ENCODE measurements at regions not wholly inside any gene's neighbourhood (a gene's known extent, or its start where the extent isn't known, plus 50 kb on each side); places are given as distances from the start of the nearest gene placed in this dataset.

DNA sequence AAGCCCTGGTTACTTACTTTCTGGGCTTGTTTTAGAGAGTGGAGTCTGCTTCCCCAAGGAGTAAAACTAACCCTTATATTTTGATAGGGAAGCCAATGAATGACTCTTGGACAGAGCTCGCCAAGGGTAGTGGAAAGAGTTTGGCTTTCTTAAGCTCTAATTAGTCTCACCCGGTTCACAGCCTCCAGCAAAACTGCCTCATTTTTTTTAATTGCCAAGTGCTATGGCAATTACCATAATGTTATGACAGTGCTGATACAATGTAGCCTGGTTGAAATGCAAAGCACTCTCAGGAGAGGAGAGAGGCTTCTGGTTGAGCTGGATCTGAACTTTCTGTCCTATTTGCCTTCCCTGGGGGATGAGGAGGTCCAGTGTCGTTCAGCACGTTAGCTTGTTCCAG lies 376.1 kb upstream of the CHRM2 start:
- Histone ChIP-seq H2BK15ac (ENCODE audit: low read depth, low read length) (no peak overlapping the region), H2BK5ac (ENCODE audit: low read depth, low read length, poor library complexity, severe bottlenecking) (no peak overlapping the region), H3K56ac (ENCODE audit: extremely low read depth, insufficient read depth, low read length) (no peak overlapping the region), H4K5ac (ENCODE audit: low read depth, low read length) (no peak overlapping the region), H3K4me2 (ENCODE audit: low read depth, low read length) (no peak overlapping the region), H2AFZ (replicated peaks; ENCODE audit: low read length, poor library complexity) (no peak overlapping the region), H2AK5ac (ENCODE audit: low read depth, low read length) (no peak overlapping the region), H4K8ac (ENCODE audit: low read depth in 2 of 2, low read length in 2 of 2) (no peak overlapping the region), H3K4me1 (ENCODE audit: control insufficient read depth, insufficient read depth, low read length) (no peaks in the 10 kb centered on the region), H3K14ac (replicated peaks; ENCODE audit: low read depth, low read length) (no peak overlapping the region), H3K36me3 (ENCODE audit: control insufficient read depth, insufficient read depth, low read length) (no peaks in the 10 kb centered on the region), H3K79me1 (ENCODE audit: low read depth in 1 of 2, low read length in 2 of 2) (no peaks in the 10 kb centered on the region), H2AK9ac (replicated peaks; ENCODE audit: low read depth, low read length, poor library complexity) (no peak overlapping the region), H2BK120ac (ENCODE audit: low read depth, low read length) (no peak overlapping the region), H2BK20ac (ENCODE audit: low read depth, low read length) (no peak overlapping the region), H4K91ac (ENCODE audit: insufficient read depth, low read depth, low read length) (no peak overlapping the region), H3K9me1 (ENCODE audit: insufficient read depth, low read length) (no peaks in the 10 kb centered on the region), H3K23ac (ENCODE audit: low read depth, low read length) (no peak overlapping the region), H3K9ac (ENCODE audit: low read depth, low read length) (no peak overlapping the region), H3K9me3 (ENCODE audit: control insufficient read depth, insufficient read depth, low read length) (no peaks in the 10 kb centered on the region), H3K4me3 (ENCODE audit: insufficient read depth, low read depth, low read length) (no peak overlapping the region), H3K18ac (ENCODE audit: low read depth, low read length) (no peak overlapping the region), H3K27me3 (ENCODE audit: control insufficient read depth, insufficient read depth, low read length) (no peaks in the 10 kb centered on the region), H3K27ac (ENCODE audit: insufficient read depth, low read length) (no peak overlapping the region), H4K20me1 (ENCODE audit: insufficient read depth, low read length) (no peaks in the 10 kb centered on the region), H3K4ac (ENCODE audit: low read depth, low read length) (no peak overlapping the region)
- no TSS peak for BruUV-seq (replicated peaks)
- ChIA-PET CTCF (no interaction called here), POLR2A (ENCODE audit: unreplicated experiment) (no interaction called here)
- DNase-seq (no peak), ATAC-seq (ENCODE audit: low read depth) (no peak)
- WGBS, 2 experiments (ENCODE audit: extremely low coverage in 2 of 2, insufficient read length in 1 of 2), result no CpG with 5 or more reads among the region's 4 CpGs
- no peak for TF ChIP-seq RAD21 (IDR thresholded peaks at IDR 0.05; ENCODE audit: low read length)
- no peak for TF ChIP-seq RCOR1 (IDR thresholded peaks at IDR 0.05; ENCODE audit: insufficient replicate concordance, low read length)
- TF ChIP-seq BHLHE40 (IDR thresholded peaks at IDR 0.05; ENCODE audit: low read depth, low read length), result no peak
- no peak for TF ChIP-seq FOS (IDR thresholded peaks at IDR 0.05; ENCODE audit: low read depth, low read length)
- no peak for TF ChIP-seq SMC3 (IDR thresholded peaks at IDR 0.05; ENCODE audit: low read depth, low read length)
- TF ChIP-seq POLR2A (IDR thresholded peaks at IDR 0.05; ENCODE audit: low read depth, low read length), result no peak
- TF ChIP-seq, protein P1, sequence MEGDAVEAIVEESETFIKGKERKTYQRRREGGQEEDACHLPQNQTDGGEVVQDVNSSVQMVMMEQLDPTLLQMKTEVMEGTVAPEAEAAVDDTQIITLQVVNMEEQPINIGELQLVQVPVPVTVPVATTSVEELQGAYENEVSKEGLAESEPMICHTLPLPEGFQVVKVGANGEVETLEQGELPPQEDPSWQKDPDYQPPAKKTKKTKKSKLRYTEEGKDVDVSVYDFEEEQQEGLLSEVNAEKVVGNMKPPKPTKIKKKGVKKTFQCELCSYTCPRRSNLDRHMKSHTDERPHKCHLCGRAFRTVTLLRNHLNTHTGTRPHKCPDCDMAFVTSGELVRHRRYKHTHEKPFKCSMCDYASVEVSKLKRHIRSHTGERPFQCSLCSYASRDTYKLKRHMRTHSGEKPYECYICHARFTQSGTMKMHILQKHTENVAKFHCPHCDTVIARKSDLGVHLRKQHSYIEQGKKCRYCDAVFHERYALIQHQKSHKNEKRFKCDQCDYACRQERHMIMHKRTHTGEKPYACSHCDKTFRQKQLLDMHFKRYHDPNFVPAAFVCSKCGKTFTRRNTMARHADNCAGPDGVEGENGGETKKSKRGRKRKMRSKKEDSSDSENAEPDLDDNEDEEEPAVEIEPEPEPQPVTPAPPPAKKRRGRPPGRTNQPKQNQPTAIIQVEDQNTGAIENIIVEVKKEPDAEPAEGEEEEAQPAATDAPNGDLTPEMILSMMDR (conservative IDR thresholded peaks at IDR 0.05; ENCODE audit: low read depth, low read length), result no peak
- no peak for TF ChIP-seq MXI1 (IDR thresholded peaks at IDR 0.05; ENCODE audit: borderline replicate concordance, low read depth, low read length)
- TF ChIP-seq CHD1 (IDR thresholded peaks at IDR 0.05; ENCODE audit: low read depth, low read length), result no peak
- TF ChIP-seq CEBPB (IDR thresholded peaks at IDR 0.05; ENCODE audit: low read depth, low read length), result no peak
- TF ChIP-seq MAZ (IDR thresholded peaks at IDR 0.05; ENCODE audit: borderline replicate concordance, low read depth, low read length), result no peak
- no peak for TF ChIP-seq RFX5 (IDR thresholded peaks at IDR 0.05; ENCODE audit: low read depth, low read length)
- TF ChIP-seq NFE2L2 (IDR thresholded peaks at IDR 0.05; ENCODE audit: low read depth, low read length), result no peak
- no peak for TF ChIP-seq USF2 (IDR thresholded peaks at IDR 0.05; ENCODE audit: low read depth, low read length)
- TF ChIP-seq MAFK (IDR thresholded peaks at IDR 0.05; ENCODE audit: low read depth, low read length), result no peak
- dilution Hi-C loops (cut with HindIII; ENCODE audit: low sequenced_read_pairs, unreplicated experiment) (no loop called here), in situ Hi-C loops (cut with MboI; ENCODE audit: low sequenced_read_pairs) (no loop called here), intact Hi-C loops (cut with micrococcal nuclease) (no loop called here)
